H1 (cell line): ENCODE measurements at regions not wholly inside any gene's neighbourhood (a gene's known extent, or its start where the extent isn't known, plus 50 kb on each side); places are given as distances from the start of the nearest gene placed in this dataset.

Experiments used
- CTCF ChIA-PET: fragments of 300-600 bp; sonication (Branson Sonifier 250); formaldehyde crosslinking; loops from one replicate; lab custom pipeline; 2021; ENCODE audit not compliant: partially characterized antibody; lab: Charles Lee
- POLR2A ChIA-PET: fragments of 300-600 bp; sonication (Branson Sonifier 250); formaldehyde crosslinking; loops from one replicate; lab custom pipeline; 2021; ENCODE audit warnings: inconsistent platforms; ENCODE audit not compliant: partially characterized antibody; lab: Charles Lee
- DNase-seq, 2 experiments: peaks; one replicate each; pipeline versions ENCODE4 v3.0.0 to v3.0.0-alpha.2; 2010 to 2022; ENCODE audit warnings: low spot score in 2 of 2, low read depth in 1 of 2, mixed read lengths in 1 of 2
- FAIRE-seq: peaks from 2 replicates; lab custom pipeline; 2011; peaks lifted over from hg19 to GRCh38; lab: Jason Lieb, UNC
- H2AFZ ChIP-seq: 2 replicates; pipeline ENCODE4 v1.8.1; 2012; ENCODE audit warnings: low read length, inconsistent platforms
- H2AK5ac ChIP-seq: 2 replicates; pipeline ENCODE4 v1.6.1; 2013; ENCODE audit warnings: low read depth, low read length
- H2BK120ac ChIP-seq: replicated peaks from 2 replicates; pipeline ENCODE3; 2013; ENCODE audit warnings: low read depth, low read length, inconsistent platforms
- H2BK12ac ChIP-seq: 2 replicates; pipeline ENCODE4 v1.6.1; 2013; ENCODE audit warnings: low read depth, low read length
- H2BK15ac ChIP-seq: 2 replicates; pipeline ENCODE4 v1.6.1; 2013; ENCODE audit warnings: low read length
- H2BK20ac ChIP-seq: 2 replicates; pipeline ENCODE4 v1.6.1; 2013; ENCODE audit warnings: low read length
- H2BK5ac ChIP-seq: 2 replicates; pipeline ENCODE4 v1.6.1; 2013; ENCODE audit warnings: low read depth, low read length
- H3K14ac ChIP-seq: 2 replicates; pipeline ENCODE4 v1.6.1; 2013; ENCODE audit warnings: inconsistent platforms; ENCODE audit not compliant: insufficient read length
- H3K18ac ChIP-seq: 2 replicates; pipeline ENCODE4 v1.6.1; 2013; ENCODE audit warnings: low read length; ENCODE audit errors: extremely low read depth
- H3K23ac ChIP-seq: 2 replicates; pipeline ENCODE4 v1.6.1; 2013; ENCODE audit warnings: inconsistent platforms; ENCODE audit not compliant: insufficient read length
- H3K23me2 ChIP-seq: 2 replicates; pipeline ENCODE4 v1.6.1; 2013; ENCODE audit warnings: low read depth, low read length
- H3K27ac ChIP-seq: 2 replicates; pipeline ENCODE4 v1.6.1; 2011; ENCODE audit warnings: low read depth, low read length, inconsistent platforms
- H3K27me3 ChIP-seq, 4 experiments: replicated peaks in 1 of 4; 1 replicate in 1 of 4; 2 replicates in 3 of 4; pipeline versions ENCODE4 v1.6.1 to v1.8.1; 2011 to 2013; ENCODE audit warnings: low read length in 3 of 4, mild to moderate bottlenecking in 3 of 4, inconsistent platforms in 2 of 4, mixed read lengths in 2 of 4, moderate library complexity in 1 of 4; ENCODE audit not compliant: control insufficient read depth in 3 of 4, insufficient read depth in 3 of 4; ENCODE audit errors: extremely low read depth in 1 of 4
- H3K36me3 ChIP-seq, 4 experiments: 2 replicates each; pipeline versions ENCODE4 v1.6.1 to v1.8.1; 2011 to 2013; ENCODE audit warnings: mild to moderate bottlenecking in 4 of 4, low read length in 3 of 4, moderate library complexity in 2 of 4, control low read depth in 1 of 4, inconsistent platforms in 1 of 4; ENCODE audit not compliant: insufficient read depth in 4 of 4, control insufficient read depth in 2 of 4
- H3K4ac ChIP-seq: replicated peaks from 2 replicates; pipeline ENCODE3; 2013; ENCODE audit warnings: low read length, low read depth, mixed read lengths, inconsistent platforms; ENCODE audit not compliant: insufficient read length
- H3K4me1 ChIP-seq, 4 experiments: replicated peaks in 1 of 4; 1 replicate in 1 of 4; 2 replicates in 3 of 4; pipeline versions ENCODE4 v1.6.1 to v1.8.1; 2011 to 2013; ENCODE audit warnings: low read length in 3 of 4, inconsistent platforms in 2 of 4, mixed read lengths in 1 of 4; ENCODE audit not compliant: insufficient read depth in 4 of 4, control insufficient read depth in 3 of 4
- H3K4me2 ChIP-seq, 2 experiments: 2 replicates each; pipeline versions ENCODE4 v1.6.1 to v1.8.1; 2011 to 2013; ENCODE audit warnings: low read depth in 2 of 2, low read length in 2 of 2, control low read depth in 1 of 2, inconsistent platforms in 1 of 2, mild to moderate bottlenecking in 1 of 2; ENCODE audit not compliant: insufficient read depth in 1 of 2
- H3K4me3 ChIP-seq, 4 experiments: fragments of 200-600, 300-600 bp in 1 of 4; sonication (generic), shearing (Covaris generic), sonication (Bioruptor Twin) in 1 of 4; 2 replicates each; pipeline versions ENCODE4 v1.5.1 to v1.8.1; 2011 to 2016; ENCODE audit warnings: low read length in 4 of 4, low read depth in 3 of 4, control low read depth in 2 of 4, inconsistent platforms in 2 of 4, mild to moderate bottlenecking in 2 of 4, mixed read lengths in 1 of 4, moderate library complexity in 1 of 4; ENCODE audit not compliant: insufficient read depth in 2 of 4; ENCODE audit errors: extremely low read depth in 1 of 4
- H3K56ac ChIP-seq: replicated peaks from 2 replicates; pipeline ENCODE3; 2013; ENCODE audit warnings: low read depth, mild to moderate bottlenecking, mixed read lengths, low read length, inconsistent platforms; ENCODE audit not compliant: insufficient read length
- H3K79me1 ChIP-seq: 2 replicates; pipeline ENCODE4 v1.6.1; 2013; ENCODE audit warnings: low read depth, low read length, control low read depth
- H3K79me2 ChIP-seq, 2 experiments: 2 replicates each; pipeline versions ENCODE4 v1.6.1 to v1.8.1; 2012 to 2013; ENCODE audit warnings: low read length in 2 of 2, mild to moderate bottlenecking in 2 of 2, inconsistent platforms in 1 of 2; ENCODE audit not compliant: insufficient read depth in 2 of 2, control insufficient read depth in 1 of 2
- H3K9ac ChIP-seq, 4 experiments: replicated peaks in 1 of 4; 1 replicate in 1 of 4; 2 replicates in 3 of 4; pipeline versions ENCODE4 v1.6.1 to v1.8.1; 2011 to 2013; ENCODE audit warnings: low read depth in 3 of 4, low read length in 3 of 4, control low read depth in 2 of 4, mild to moderate bottlenecking in 2 of 4, moderate library complexity in 2 of 4, inconsistent platforms in 1 of 4; ENCODE audit errors: extremely low read depth in 1 of 4
- H3K9me3 ChIP-seq, 2 experiments: 2 replicates each; pipeline versions ENCODE4 v1.6.1 to v1.8.1; 2012 to 2013; ENCODE audit warnings: mild to moderate bottlenecking in 2 of 2, moderate library complexity in 2 of 2, control low read depth in 1 of 2, inconsistent platforms in 1 of 2, low read depth in 1 of 2, low read length in 1 of 2, mixed read lengths in 1 of 2; ENCODE audit not compliant: insufficient read depth in 2 of 2
- H4K20me1 ChIP-seq, 2 experiments: replicated peaks in 1 of 2; 2 replicates each; pipeline versions ENCODE3 to v1.8.1; 2011 to 2013; ENCODE audit warnings: inconsistent platforms in 2 of 2, low read length in 2 of 2, mild to moderate bottlenecking in 1 of 2; ENCODE audit not compliant: insufficient read depth in 2 of 2, control insufficient read depth in 1 of 2
- H4K5ac ChIP-seq: 2 replicates; pipeline ENCODE4 v1.6.1; 2013; ENCODE audit warnings: low read length, low read depth, mixed read lengths, inconsistent platforms; ENCODE audit not compliant: insufficient read length
- H4K8ac ChIP-seq: 2 replicates; pipeline ENCODE4 v1.8.0; 2013; ENCODE audit warnings: mild to moderate bottlenecking, moderate library complexity, low read length, inconsistent platforms; ENCODE audit not compliant: insufficient read depth; ENCODE audit errors: extremely low read depth
- H4K91ac ChIP-seq: replicated peaks from 2 replicates; pipeline ENCODE3; 2013; ENCODE audit warnings: low read length, mixed read lengths, inconsistent platforms; ENCODE audit not compliant: insufficient read length
- BACH1 ChIP-seq: IDR thresholded peaks from 2 replicates; pipeline ENCODE4 v1.6.1; 2012; ENCODE audit warnings: low read length, improper control_type of control experiment
- EZH2 ChIP-seq: fragments of 200-600 bp; sonication (generic); IDR thresholded peaks from 2 replicates; pipeline ENCODE4 v1.7.1; 2012; ENCODE audit warnings: low read depth, mild to moderate bottlenecking, moderate library complexity, low read length, inconsistent platforms; ENCODE audit not compliant: severe bottlenecking
- GABPA ChIP-seq: IDR thresholded peaks from 2 replicates; pipeline ENCODE4 v1.6.1; 2011; ENCODE audit warnings: mild to moderate bottlenecking, low read length, moderate library complexity, borderline replicate concordance; ENCODE audit not compliant: insufficient read depth
- GTF2F1 ChIP-seq: IDR thresholded peaks from 2 replicates; pipeline ENCODE4 v1.6.1; 2012; ENCODE audit warnings: low read depth, low read length, improper control_type of control experiment, borderline replicate concordance
- JUN ChIP-seq: IDR thresholded peaks from 2 replicates; pipeline ENCODE4 v1.6.1; 2011; ENCODE audit warnings: low read depth, mild to moderate bottlenecking, improper control_type of control experiment, low read length
- JUND ChIP-seq: IDR thresholded peaks from 2 replicates; pipeline ENCODE4 v1.6.1; 2011; ENCODE audit warnings: mild to moderate bottlenecking, improper control_type of control experiment, low read length
- PHF8 ChIP-seq: fragments of 200-600 bp; sonication (generic); conservative IDR thresholded peaks from 2 replicates; pipeline ENCODE4 v1.7.1; 2012; ENCODE audit warnings: low read depth, mild to moderate bottlenecking, inconsistent platforms, low read length, moderate library complexity
- POLR2A ChIP-seq, 2 experiments: IDR thresholded peaks; 1 replicate in 1 of 2; 2 replicates in 1 of 2; pipeline ENCODE4 v1.6.1; 2011; ENCODE audit warnings: low read depth in 2 of 2, low read length in 2 of 2, mild to moderate bottlenecking in 2 of 2; ENCODE audit errors: control extremely low read depth in 1 of 2
- POU5F1 ChIP-seq: IDR thresholded peaks from 2 replicates; pipeline ENCODE4 v1.6.1; 2011; ENCODE audit warnings: low read depth, mild to moderate bottlenecking, low read length, moderate library complexity
- WGBS, 2 experiments: shearing (Covaris generic) in 1 of 2; methylation state at CpG; one replicate each; pipeline versions ENCODE4 v1.1.6 to v1.1.7; 2013 to 2015; ENCODE audit warnings: low lambda C conversion rate in 2 of 2, mixed read lengths in 2 of 2, inconsistent platforms in 1 of 2, low coverage in 1 of 2, missing lambda C conversion rate in 1 of 2; ENCODE audit not compliant: insufficient replicate concordance in 2 of 2, insufficient coverage in 1 of 2, insufficient read length in 1 of 2; ENCODE audit errors: extremely low coverage in 1 of 2, missing lambda C conversion rate in 1 of 2; 5-methylcytosine and 5-hydroxymethylcytosine counted together
- TF ChIP-seq, protein P1 (sequence below): IDR thresholded peaks from 2 replicates; pipeline ENCODE4 v1.6.1; 2011; ENCODE audit warnings: low read length, improper control_type of control experiment

- Histone ChIP-seq H3K23me2 (no peaks in the 10 kb centered on the region), H2BK15ac (no peak overlapping the region), H3K27me3 (no peaks in the 10 kb centered on the region), H4K91ac (no peak overlapping the region), H2BK20ac (no peak overlapping the region), H2BK12ac (no peak overlapping the region), H3K56ac (no peak overlapping the region), H3K27ac (no peak overlapping the region), H4K8ac (no peak overlapping the region), H3K79me1 (no peaks in the 10 kb centered on the region), H4K20me1 (no peaks in the 10 kb centered on the region), H3K4me2 (no peak overlapping the region), H4K5ac (no peak overlapping the region), H3K79me2 (no peaks in the 10 kb centered on the region), H2AK5ac (no peak overlapping the region), H3K4me3 (no peak overlapping the region), H3K9me3 (peaks cover 0 to 4% of the 10 kb centered on the region in 2 experiments; a peak in 1 of 4 replicates), H2AFZ (no peak overlapping the region), H3K14ac (no peak overlapping the region), H3K18ac (no peak overlapping the region), H3K36me3 (no peaks in the 10 kb centered on the region), H3K4me1 (no peaks in the 10 kb centered on the region), H2BK120ac (no peak overlapping the region), H3K4ac (no peak overlapping the region), H3K9ac (no peak overlapping the region), H3K23ac (no peak overlapping the region), H2BK5ac (no peak overlapping the region)
- CTCF ChIA-PET, result no interaction called here
- DNase-seq (no peak), FAIRE-seq (no peak)
- 100% methylated on average over 1 of the region's 1 CpG; no CpG with 5 or more reads in 1 of the 2 experiments for WGBS, 2 experiments
- POLR2A ChIA-PET, result no interaction called here
- TF ChIP-seq BACH1 (no peak), PHF8 (no peak), JUND (no peak), GTF2F1 (no peak), POU5F1 (no peak), POLR2A (IDR thresholded peaks at IDR 0.05; ENCODE audit: control extremely low read depth in 1 of 2, low read depth in 2 of 2, low read length in 2 of 2) (no peak), GABPA (no peak), JUN (no peak), EZH2 (no peak)
- TF ChIP-seq, protein P1, sequence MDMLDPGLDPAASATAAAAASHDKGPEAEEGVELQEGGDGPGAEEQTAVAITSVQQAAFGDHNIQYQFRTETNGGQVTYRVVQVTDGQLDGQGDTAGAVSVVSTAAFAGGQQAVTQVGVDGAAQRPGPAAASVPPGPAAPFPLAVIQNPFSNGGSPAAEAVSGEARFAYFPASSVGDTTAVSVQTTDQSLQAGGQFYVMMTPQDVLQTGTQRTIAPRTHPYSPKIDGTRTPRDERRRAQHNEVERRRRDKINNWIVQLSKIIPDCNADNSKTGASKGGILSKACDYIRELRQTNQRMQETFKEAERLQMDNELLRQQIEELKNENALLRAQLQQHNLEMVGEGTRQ, result no peak
Measured at GRCh38 chr13:61756031-61756430, 340.4 kb upstream of the PCDH20 start.
